Gastrocnemius medialis (tissue), 4 donors: ENCODE measurements at regions not wholly inside any gene's neighbourhood (a gene's known extent, or its start where the extent isn't known, plus 50 kb on each side); places are given as distances from the start of the nearest gene placed in this dataset.

Experiments
- POLR2A ChIP-seq, 2 donors: fragments of 450-650 bp; IDR thresholded peaks; one replicate each; pipeline ENCODE4 v1.6.1; 2017; ENCODE audit warnings: antibody characterized with exemption in 2 of 2, mild to moderate bottlenecking in 2 of 2, moderate library complexity in 2 of 2
- TF ChIP-seq, protein P1 (sequence below), 5 experiments: fragments of 450-650 bp in 3 of 5; fragments of 200-600 bp in 2 of 5; sonication (generic) in 2 of 5; IDR thresholded peaks in 4 of 5; conservative IDR thresholded peaks in 1 of 5; 1 replicate in 4 of 5; 2 replicates in 1 of 5; pipeline ENCODE4 v1.5.1; 2016 to 2019; ENCODE audit warnings: antibody characterized with exemption in 5 of 5, mild to moderate bottlenecking in 3 of 5, moderate library complexity in 3 of 5

DNA sequence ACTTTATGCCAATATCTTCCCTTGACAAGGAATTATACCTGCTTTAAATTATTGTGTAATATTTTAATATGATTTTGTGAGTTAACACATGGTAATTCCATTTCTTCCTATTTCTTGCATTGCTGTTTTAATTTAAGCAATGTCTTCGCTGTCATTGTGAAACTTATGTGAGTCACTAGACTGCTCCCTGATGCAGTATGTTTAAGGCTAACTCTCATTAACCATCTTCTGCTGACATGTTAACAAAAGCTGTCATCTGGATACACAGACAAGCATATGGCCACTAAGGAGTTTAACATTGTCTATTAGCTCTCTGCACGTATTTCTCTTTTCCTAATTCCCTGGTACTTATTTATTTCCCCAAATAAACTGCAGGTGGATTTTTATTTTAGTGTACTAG is 980.8 kb upstream of the CTNND2 start:
- TF ChIP-seq, protein P1, sequence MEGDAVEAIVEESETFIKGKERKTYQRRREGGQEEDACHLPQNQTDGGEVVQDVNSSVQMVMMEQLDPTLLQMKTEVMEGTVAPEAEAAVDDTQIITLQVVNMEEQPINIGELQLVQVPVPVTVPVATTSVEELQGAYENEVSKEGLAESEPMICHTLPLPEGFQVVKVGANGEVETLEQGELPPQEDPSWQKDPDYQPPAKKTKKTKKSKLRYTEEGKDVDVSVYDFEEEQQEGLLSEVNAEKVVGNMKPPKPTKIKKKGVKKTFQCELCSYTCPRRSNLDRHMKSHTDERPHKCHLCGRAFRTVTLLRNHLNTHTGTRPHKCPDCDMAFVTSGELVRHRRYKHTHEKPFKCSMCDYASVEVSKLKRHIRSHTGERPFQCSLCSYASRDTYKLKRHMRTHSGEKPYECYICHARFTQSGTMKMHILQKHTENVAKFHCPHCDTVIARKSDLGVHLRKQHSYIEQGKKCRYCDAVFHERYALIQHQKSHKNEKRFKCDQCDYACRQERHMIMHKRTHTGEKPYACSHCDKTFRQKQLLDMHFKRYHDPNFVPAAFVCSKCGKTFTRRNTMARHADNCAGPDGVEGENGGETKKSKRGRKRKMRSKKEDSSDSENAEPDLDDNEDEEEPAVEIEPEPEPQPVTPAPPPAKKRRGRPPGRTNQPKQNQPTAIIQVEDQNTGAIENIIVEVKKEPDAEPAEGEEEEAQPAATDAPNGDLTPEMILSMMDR (IDR thresholded peaks at IDR 0.05 in 4 of 5, conservative IDR thresholded peaks at IDR 0.05 in 1 of 5): no peak
- no peak for TF ChIP-seq POLR2A (IDR thresholded peaks at IDR 0.05)
